T1000 (cell line): ENCODE measurements at regions not wholly inside any gene's neighbourhood (a gene's known extent, or its start where the extent isn't known, plus 50 kb on each side); places are given as distances from the start of the nearest gene placed in this dataset.
"Not testable (repeated sequence)": the region's sequence is repeated elsewhere in the genome, so short reads cannot be mapped to it uniquely, and the experiment has no call there.

Source experiments
- DNase-seq: peaks from one replicate; lab custom pipeline; 2025; ENCODE audit warnings: mixed read lengths; lab: John Stamatoyannopoulos, UW

DNA sequence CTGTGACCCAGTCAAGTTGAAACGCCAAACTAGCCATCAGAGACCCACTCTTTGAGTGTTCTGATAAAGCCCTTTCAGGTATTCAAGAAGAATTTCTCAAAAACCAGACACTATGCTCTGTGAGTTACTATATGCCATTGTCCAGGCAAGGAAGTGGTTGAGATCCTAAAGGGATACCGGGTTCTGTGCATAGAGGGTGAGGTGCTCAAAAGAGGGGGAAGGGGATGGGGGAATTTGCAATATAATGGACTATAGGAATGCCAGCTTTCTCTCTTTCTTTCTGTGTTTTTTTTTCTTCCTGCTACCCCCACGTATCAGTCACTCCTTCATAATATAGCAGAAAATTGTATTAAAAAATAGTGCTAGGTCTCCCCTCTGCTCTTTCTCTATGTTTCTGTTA, 1619.0 kb downstream of the STIM2 start:
- no peak for DNase-seq

DNA sequence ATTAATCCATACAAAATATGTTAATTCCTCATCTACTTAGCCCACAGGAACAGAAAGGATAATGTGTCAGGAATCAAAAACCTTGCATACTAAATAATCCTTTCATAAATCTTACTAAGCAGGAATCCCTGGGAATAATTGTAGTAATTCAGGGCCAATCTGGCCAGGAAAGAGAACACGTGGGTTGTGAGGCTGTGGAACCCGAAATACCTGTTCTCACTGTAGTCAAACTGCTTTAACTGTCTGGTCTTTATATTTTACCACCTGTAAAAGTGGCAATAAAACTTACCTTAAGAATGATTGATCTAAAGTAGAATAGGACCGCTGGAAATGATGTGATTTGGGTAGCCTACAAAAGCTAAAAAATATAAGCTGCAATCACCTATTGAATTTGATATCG, 1620.9 kb downstream of the STIM2 start:
- DNase-seq: no peak

DNA sequence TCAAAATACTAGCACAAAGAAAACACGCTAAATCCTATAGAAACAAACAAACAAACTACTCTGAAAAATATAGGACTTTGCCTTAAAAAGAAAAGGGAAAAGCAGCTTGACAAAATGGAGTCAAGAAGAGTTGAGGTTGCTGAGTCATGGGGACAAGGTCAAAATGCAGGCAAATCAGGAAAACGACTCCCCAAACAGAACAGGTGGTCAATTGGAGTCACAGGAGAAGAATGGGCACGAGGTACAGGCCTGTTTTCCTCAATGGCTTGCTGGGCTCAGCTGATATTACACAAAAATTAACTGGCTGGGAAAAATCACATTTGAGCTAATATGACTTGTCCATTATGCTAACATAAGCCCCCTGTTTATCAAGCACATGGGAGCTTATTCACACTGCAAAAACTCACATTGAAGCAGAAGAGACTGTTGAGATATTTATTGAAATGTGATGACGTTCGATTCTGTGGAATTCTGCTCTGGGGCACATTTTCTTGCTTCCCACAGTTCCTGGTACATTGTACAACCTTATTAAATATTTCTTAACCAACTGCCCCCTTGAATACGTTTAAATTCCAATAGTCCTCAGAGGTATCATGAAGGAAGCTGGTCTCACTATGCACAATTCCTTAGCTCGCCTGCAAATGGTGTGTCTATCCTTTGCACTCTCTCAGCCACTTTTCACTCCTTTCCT, 1622.1 kb downstream of the STIM2 start:
- no peak for DNase-seq

DNA sequence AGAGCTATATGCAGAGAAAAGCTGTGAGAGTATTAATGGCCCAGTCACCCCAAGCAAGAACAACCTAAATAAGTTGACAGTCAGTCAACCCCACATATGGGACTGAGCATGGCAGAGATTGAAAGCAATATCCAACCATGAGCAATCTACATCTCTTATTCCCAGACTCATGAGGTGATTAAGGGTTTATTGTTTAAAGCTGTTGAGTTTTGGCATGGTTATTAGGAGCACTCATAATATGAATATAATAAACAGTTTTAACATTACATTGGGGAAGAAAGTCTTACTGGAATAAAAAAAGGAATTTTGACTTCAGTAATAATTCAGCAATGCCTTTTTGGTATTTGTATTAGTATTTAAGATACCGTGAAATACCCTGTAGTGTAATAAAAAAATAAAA, 1627.4 kb downstream of the STIM2 start:
- no peak for DNase-seq

DNA sequence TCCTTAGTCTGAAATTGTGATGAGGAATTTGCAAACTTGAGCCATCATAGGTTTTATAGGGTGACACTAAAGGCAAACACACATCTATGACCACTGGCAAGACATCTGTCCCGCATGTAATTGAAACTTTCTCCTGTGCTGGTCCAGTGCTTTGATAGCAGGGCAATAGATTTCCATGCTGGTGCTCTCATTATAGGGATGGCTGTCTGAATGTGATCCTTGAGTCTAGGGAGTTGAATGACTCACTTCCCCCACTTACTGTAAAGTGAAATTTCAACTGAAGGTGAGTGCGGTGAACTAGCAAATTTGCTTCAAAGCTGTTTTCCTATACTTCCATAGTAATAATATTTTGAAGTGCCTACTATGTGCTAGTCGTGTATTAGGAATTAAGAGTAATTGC, 1630.0 kb downstream of the STIM2 start:
- DNase-seq: no peak

DNA sequence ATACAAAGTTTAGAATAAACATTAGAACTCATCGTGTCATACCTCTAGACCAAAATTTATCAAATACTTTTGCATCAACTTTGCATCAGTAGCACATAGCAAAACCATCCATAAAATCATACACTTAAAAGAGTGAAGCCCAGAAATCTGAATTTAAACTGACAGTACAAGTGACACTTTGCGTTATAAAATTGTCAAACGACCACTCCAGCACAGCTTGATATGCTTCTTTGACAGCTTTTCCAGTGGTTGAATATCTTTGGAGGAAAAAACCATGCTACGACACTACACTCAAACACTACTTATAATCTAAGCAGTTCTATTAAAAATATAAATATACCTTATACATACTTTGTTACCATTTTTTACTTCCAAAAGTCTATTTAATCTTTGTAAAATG, 1644.4 kb downstream of the STIM2 start:
- DNase-seq: no peak

DNA sequence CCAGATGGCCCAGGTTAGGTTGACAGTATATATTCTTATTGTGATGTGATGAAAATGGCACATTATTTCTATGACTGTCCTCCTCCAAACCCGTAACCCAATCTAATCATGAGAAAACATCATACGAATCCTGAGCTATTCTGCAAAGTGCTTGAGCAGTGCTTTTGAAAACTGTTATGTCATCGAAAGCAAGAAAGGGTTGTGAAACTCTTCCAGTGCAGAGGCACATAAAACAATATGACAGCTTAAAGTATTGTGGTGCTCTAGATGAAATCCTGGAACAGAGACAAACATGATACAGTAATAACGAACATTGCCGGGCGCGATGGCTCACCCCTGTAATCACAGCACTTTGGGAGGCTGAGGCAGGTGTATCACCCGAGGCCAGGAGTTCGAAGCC, 1648.0 kb downstream of the STIM2 start:
- no peak for DNase-seq

DNA sequence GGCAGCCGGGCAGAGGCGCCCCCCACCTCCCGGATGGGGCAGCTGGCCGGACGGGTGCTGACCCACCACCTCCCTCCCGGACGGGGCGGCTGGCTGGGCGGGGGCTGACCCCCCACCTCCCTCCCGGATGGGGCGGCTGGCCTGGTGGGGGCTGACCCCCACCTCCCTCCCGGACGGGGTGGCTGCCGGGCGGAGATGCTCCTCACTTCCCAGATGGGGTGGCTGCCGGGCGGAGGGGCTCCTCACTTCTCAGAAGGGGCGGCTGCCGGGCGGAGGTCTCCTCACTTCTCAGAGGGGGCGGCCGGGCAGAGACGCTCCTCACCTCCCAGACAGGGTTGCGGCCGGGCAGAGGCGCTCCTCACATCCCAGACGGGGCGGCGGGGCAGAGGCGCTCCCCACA, 1654.1 kb downstream of the STIM2 start:
- not testable (repeated sequence) for DNase-seq

DNA sequence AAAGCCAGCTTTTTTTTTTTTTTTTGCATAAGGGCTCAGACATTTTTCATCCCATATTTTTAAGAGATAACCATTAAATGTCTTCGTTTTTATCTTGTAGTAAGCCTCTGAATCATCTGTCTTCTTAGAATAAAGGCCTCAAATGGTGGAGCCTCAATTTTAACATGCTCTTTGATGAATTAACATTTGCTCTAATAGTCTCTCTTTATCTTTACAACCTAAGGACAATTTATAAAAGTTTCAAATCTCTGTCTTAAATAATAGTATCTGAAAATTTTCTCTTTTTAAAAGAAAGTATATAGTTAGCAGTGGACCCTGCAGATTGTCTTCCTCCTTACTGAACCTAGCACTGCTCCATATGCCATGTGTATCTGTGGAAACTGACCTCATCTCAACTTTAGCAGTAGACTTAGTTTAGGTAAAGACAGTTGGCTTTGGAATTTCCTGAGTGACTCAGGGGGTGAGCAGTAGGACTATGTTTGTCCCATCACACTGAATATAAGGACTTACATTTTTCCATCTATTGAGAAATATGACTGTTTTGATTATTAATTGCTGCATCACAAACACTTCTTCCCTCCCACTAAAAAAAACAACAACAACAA, 1658.0 kb downstream of the STIM2 start:
- no peak for DNase-seq

DNA sequence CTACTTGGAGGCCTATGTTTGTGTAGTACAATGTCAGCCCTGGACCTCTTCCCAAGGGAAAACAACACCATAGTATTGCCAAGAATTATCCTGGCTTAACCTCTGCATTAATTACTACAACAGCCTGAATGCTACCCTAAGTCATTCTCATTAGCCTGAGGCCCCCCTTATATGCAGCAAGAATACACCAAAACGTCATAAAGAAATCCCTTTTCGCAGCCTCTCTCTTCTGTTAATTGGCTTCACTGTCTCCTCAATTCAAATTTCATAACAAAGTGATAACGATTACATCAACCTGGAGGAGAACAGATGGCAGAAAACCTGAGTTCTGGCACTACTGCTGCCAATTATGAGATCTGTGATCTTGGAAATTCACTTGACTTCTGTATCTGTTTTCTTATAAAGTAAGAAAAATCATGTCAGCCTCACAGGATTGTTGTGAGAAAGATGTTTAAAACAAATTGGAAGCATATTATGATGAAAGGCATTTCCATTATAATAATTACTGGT, 1663.1 kb downstream of the STIM2 start:
- DNase-seq: no peak

DNA sequence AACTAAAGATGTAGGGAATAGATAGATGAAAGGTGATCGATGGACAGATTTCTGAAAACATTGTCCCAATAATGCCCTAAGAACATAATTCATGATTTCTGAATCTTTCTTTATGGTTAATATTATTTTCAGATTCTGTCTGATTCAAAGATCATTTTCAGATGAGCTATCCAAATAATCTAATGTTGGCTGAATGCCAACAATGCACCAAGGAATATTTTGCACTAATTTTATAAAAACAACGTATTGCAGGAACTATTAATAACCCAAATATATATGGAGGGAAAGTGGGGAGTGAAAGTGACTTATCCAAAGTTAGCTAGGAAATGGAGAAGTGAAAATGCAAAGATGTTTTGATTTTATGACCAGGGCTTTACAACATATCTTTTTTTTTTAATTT, 1675.5 kb downstream of the STIM2 start:
- no peak for DNase-seq

DNA sequence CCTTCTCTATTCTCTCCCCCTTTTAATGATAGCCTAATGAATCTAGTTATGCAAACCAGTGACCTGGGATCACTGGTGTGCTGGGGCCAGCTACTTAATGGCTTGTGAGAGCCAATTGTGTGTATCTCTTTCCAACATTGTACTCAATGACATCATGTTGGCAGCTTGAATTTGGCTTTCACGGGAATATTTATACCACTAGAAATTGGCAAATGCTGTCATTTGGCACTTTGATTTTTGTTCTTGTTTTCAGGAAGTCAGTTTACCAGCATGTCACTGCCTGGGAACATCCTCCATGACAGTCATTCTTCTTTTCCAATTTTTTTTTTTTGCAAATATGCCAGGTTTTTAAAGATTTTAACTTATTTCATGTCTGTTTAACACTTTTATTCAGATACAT, 1685.3 kb downstream of the STIM2 start:
- DNase-seq: no peak

DNA sequence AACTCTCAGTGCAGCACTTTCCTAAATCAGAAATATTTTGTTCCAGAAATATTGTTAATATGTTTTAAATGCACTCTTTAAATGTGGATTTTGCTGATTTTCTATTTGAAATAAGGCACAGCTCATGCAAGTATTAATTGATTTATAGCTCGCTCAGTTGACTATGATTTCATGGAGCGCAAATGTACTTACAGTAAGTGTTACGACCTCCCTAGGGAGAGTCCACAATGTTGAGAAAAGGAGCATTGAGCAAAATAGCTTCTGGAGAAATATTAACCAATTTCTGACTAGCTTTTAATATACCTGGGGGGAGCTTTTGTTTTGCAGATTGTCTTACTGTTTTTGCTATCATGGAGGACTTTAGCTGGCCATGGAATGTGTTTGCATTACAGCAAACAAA, 1687.5 kb downstream of the STIM2 start:
- DNase-seq: no peak

DNA sequence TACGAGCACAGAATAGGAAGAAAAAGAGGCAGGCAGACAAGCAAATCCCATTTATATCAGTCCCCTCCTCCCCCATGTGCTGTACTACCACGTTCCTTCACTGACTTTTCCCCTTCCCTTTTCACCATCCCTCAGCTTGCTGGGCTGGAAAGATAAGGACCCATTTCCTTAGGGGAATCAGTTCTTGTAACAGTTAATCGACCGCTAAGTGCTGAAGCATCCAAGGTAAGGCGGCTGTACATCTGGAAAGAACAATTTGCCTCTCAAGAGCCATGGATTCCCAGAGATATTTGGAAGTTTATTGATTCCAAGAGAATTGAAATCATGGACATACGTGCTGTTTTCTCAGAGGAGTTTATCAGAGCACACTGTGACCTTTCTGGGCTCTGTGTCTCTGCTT, 1688.0 kb downstream of the STIM2 start:
- DNase-seq: no peak

DNA sequence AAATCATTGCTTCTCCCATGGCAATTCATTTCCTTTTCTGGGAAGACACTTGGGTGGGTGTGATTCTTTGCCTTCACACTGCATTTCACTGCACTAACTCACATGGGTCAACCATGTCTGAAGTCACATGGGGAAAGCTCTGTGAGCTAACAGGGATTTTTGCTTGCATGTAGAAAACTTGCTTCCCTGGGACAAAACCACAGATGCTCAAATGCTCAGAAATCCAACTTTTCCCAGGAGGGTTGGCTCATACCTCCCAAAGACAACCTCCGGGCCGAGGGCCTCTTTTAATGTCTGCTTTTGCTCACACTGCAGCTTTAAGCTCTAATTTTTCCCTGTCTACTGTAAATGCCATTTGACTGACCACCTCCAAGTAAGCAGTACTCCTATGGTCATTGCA, 1695.2 kb downstream of the STIM2 start:
- DNase-seq: peak; percentile 41

DNA sequence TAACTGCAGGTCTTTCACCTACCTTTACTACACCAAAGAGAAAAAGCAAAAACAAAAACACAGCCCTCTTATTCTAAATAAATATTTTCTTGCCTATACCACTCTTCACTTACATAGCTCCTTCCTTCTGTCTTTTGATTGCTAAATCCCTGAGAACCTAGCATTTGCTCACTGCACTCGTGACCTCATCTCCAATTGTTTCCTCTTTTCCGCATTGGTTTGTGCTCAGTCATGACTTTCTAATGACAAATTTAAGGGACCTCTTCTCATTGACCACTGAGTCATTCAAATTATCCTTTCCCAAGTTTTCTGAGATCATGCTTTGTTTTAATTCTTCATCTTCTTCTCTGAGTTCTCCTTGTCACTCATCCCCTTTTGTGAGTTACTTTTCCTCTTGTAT, 1697.1 kb downstream of the STIM2 start:
- peak; percentile 21 for DNase-seq

DNA sequence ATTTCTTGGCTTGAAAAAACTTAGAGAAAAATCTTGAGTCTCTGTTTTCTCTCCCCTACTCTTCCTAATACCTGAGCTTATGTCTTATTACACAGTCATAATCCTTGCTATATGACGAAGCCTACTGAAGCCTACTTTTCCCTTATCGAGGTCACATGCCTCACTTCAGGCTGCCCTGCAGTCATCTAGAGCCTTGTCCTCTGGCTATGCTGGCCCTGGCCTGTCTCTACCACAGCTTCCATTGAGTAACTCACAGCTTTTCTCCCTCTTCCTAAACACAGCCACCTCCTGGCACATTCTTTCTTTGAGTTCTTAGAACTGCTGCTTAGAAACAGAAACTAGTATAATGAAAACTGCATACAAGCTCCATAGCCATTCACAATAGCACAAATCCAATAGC, 1698.3 kb downstream of the STIM2 start:
- DNase-seq: no peak

DNA sequence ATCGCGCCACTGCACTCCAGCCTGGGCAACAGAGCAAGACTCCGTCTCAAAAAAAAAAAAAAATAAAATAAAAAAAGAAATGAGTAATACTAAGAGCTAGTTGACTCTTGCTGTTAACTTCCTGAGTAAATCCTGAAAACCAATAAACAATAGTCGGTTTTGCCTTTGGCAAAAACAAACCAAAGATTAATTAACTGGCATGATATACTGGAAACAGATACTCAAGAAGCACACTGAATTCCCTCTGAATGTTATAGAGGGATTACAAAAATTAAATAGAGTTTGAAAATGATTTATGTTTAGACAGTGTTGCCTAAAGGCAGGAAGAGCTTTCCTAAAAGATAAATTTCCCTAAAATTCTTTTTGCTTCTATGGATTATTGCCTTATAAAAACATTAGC, 1702.3 kb downstream of the STIM2 start:
- no peak for DNase-seq

DNA sequence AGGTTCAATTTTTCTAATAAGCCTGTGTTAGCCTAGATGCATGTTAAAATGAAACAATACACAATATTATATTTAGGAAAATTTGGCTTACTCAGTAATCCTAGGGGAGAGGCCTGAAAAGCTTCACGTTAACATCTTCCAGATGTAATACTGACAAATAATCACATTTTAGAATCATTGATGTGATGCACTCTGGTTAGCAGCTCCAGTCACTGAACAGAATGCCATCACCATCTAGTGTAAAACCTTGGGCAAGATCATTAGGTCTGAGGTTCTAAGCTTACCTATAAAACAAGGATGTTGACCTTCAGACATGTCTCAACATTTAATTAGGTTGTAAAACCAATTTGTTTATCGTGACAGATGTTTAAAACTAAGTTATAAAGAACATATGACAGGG, 1704.8 kb downstream of the STIM2 start:
- DNase-seq: no peak

DNA sequence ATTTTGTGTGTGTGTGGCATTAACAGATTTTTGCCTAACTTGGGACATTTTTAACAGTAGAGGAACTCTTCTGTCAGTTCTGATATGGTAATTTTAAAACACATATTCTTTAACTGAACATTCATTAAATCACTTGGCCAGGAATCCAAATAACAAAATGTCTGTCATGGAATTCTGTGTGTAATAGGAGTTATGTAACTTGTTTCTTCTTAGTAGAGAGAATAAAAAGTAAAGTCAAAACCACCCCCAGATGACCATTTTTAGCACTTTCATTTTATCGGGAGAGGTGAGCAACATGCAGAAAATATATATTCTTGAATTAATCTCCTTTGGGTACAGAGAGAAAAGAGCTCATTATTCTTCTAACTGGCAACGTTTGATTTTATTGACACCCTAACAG, 1740.3 kb downstream of the STIM2 start:
- no peak for DNase-seq

DNA sequence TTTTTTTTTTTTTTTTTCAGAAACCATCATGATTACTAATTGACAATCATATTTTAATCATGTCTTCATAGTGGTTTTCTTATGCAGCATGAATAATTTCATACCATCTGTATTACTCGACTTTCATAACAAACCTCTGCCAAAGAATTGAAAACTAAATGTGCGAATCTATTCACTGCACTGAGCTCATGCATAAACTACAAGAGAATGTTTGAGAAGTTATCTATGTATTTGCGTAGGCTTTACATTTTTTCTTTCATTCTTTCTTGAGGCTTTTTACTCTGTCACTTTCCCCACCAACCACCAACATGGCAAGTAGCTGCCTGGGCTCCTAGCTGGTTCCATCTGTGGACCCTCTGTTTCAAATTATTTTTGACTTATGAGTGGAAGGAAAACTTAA, 1761.0 kb downstream of the STIM2 start:
- DNase-seq: no peak

DNA sequence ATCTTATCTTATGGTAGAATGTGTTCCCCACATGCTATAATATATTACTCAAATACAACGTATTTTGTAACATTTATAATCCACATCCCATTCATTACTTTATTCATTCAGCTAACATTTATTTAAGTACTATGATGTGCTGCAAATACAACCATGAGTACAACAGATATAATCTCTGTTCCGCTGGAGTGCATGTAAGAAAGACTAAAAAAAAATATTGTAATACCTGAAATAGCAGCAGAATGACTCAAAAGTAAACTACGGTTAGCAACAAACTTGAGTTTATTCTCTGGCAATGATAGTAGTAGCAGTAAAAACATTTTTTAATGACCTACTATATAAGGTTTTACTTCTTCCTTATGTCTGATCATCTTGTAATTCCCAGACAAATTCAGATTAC, 1776.3 kb downstream of the STIM2 start:
- DNase-seq: no peak

DNA sequence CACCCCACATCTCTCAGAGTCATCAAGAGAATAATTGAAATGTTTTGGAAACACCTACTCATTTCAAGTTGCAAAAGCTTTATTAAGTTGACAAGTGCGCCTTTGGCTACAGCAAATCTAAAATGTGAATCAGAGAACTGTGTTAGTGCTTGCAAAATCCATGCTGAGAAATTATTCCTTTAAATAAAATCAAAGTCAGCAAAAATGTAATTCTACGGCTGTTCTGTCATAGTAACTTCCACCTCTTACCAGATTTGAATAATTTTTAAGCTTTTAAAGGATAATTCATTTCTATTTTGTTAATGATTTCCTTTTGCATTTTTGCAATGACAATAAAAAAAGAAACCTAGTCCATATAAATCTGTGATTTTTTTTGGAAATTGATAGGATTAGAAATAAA, 1779.1 kb downstream of the STIM2 start:
- DNase-seq: no peak

DNA sequence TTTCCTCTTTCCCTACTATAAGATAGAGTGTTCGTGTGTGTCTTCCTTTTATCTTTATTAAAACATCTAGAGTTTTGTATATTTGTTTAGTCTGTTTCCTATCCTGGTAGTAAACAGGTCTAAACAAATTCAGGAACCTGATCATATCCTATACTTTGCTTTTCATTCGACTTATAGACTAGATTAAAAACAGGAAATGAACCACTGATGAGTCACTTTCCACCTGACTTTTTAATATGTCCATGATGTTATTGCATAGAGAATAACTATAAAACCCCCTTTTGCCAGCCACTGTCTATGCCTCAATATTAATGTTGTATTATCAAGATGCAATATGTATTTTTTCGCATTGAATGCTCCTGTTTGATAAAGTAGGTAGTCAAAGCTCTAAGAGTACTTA, 1794.0 kb downstream of the STIM2 start:
- no peak for DNase-seq
